Tibial nerve (tissue), 4 donors: ENCODE measurements at regions not wholly inside any gene's neighbourhood (a gene's known extent, or its start where the extent isn't known, plus 50 kb on each side); places are given as distances from the start of the nearest gene placed in this dataset.
A peak's percentile ranks its signal among the peaks of the same experiment; 100 is the strongest.

Experiments used
- DNase-seq, 2 donors: peaks; one replicate each; pipeline ENCODE4 v3.0.0-alpha.2; 2019; ENCODE audit warnings: low spot score in 2 of 2
- H3K27ac ChIP-seq, 4 donors: fragments of 200-600 bp; sonication (generic) in 3 of 4; one replicate each; pipeline ENCODE4 v1.5.1; 2017 to 2019; ENCODE audit warnings: mild to moderate bottlenecking in 1 of 4
- H3K27me3 ChIP-seq, 2 donors: fragments of 200-600 bp; sonication (generic) in 1 of 2; one replicate each; pipeline versions ENCODE4 v1.5.1 to v1.6.0; 2017 to 2019
- H3K36me3 ChIP-seq, 3 donors: fragments of 200-600 bp; sonication (generic); one replicate each; pipeline ENCODE4 v1.5.1; 2018 to 2019
- H3K4me1 ChIP-seq, 4 donors: fragments of 200-600 bp; sonication (generic) in 3 of 4; one replicate each; pipeline ENCODE4 v1.5.1; 2017 to 2019
- H3K4me3 ChIP-seq, 4 donors: fragments of 200-600 bp; sonication (generic) in 3 of 4; one replicate each; pipeline ENCODE4 v1.5.1; 2017 to 2019; ENCODE audit warnings: mild to moderate bottlenecking in 1 of 4, moderate library complexity in 1 of 4
- H3K9me3 ChIP-seq, 4 donors: fragments of 200-600 bp; sonication (generic) in 3 of 4; one replicate each; pipeline ENCODE4 v1.5.1; 2017 to 2019
- CTCF ChIP-seq, 5 experiments: fragments of 200-600 bp in 3 of 5; fragments of 450-650 bp in 2 of 5; sonication (generic) in 3 of 5; IDR thresholded peaks; one replicate each; pipeline ENCODE4 v1.5.1; 2016 to 2019; ENCODE audit warnings: antibody characterized with exemption in 5 of 5, mild to moderate bottlenecking in 3 of 5, moderate library complexity in 2 of 5
- EP300 ChIP-seq, 2 donors: sonication (generic); formaldehyde crosslinking; IDR thresholded peaks; one replicate each; pipeline ENCODE4 v1.6.1; 2017; ENCODE audit warnings: antibody characterized with exemption in 2 of 2, mild to moderate bottlenecking in 1 of 2
- POLR2A ChIP-seq, 2 donors: fragments of 450-650 bp; IDR thresholded peaks; one replicate each; pipeline ENCODE4 v1.6.1; 2017; ENCODE audit warnings: antibody characterized with exemption in 2 of 2, mild to moderate bottlenecking in 2 of 2, moderate library complexity in 2 of 2
- WGBS, 2 donors: methylation state at CpG; one replicate each; pipeline ENCODE4 v1.1.5; 2018; 5-methylcytosine and 5-hydroxymethylcytosine counted together

- no peak overlapping the region for H3K4me3 ChIP-seq
- no peaks in the 10 kb centered on the region for H3K4me1 ChIP-seq
- H3K9me3 ChIP-seq: no peaks in the 10 kb centered on the region
- no peaks in the 10 kb centered on the region for H3K27me3 ChIP-seq
- no peak for TF ChIP-seq EP300 (IDR thresholded peaks at IDR 0.05)
- no peak for TF ChIP-seq CTCF (IDR thresholded peaks at IDR 0.05)
- no peak for TF ChIP-seq POLR2A (IDR thresholded peaks at IDR 0.05)
- no peaks in the 10 kb centered on the region for H3K36me3 ChIP-seq
- DNase-seq: no peak
- 86 to 87% methylated on average over 5 of the region's 5 CpGs for WGBS, 2 donors
- no peak overlapping the region for H3K27ac ChIP-seq
Observed at GRCh38 chr2:14750433-14750832, 117.9 kb downstream of the LRATD1 start.

- no peak overlapping the region for H3K4me3 ChIP-seq
- no peaks in the 10 kb centered on the region for H3K4me1 ChIP-seq
- TF ChIP-seq EP300 (IDR thresholded peaks at IDR 0.05) (no peak), POLR2A (IDR thresholded peaks at IDR 0.05) (no peak), CTCF (IDR thresholded peaks at IDR 0.05) (no peak)
- no peak overlapping the region for H3K27ac ChIP-seq
- no peak for DNase-seq
- no peaks in the 10 kb centered on the region for H3K9me3 ChIP-seq
- H3K27me3 ChIP-seq: no peaks in the 10 kb centered on the region
- 77 to 83% methylated on average over 5 of the region's 5 CpGs for WGBS, 2 donors
- no peaks in the 10 kb centered on the region for H3K36me3 ChIP-seq
Observed at GRCh38 chr2:14751581-14751980, 119.1 kb downstream of the LRATD1 start.

- Histone ChIP-seq H3K27me3 (no peaks in the 10 kb centered on the region), H3K36me3 (no peaks in the 10 kb centered on the region), H3K27ac (no peak overlapping the region), H3K4me3 (no peak overlapping the region), H3K9me3 (no peaks in the 10 kb centered on the region), H3K4me1 (no peaks in the 10 kb centered on the region)
- 71% methylated on average over 3 of the region's 3 CpGs for WGBS, 2 donors
- no peak for TF ChIP-seq CTCF (IDR thresholded peaks at IDR 0.05)
- no peak for TF ChIP-seq POLR2A (IDR thresholded peaks at IDR 0.05)
- no peak for TF ChIP-seq EP300 (IDR thresholded peaks at IDR 0.05)
- DNase-seq: no peak
Observed at GRCh38 chr2:14752295-14752694, 119.8 kb downstream of the LRATD1 start.

- no peak for TF ChIP-seq EP300 (IDR thresholded peaks at IDR 0.05)
- TF ChIP-seq POLR2A (IDR thresholded peaks at IDR 0.05): no peak
- no peak for TF ChIP-seq CTCF (IDR thresholded peaks at IDR 0.05)
- H3K4me1 ChIP-seq: no peaks in the 10 kb centered on the region
- H3K27ac ChIP-seq: peak overlapping the region in 2 of 4 donors; percentile 15 to 34
- H3K27me3 ChIP-seq: no peaks in the 10 kb centered on the region
- WGBS, 2 donors: 41 to 53% methylated on average over 3 of the region's 3 CpGs
- H3K4me3 ChIP-seq: no peak overlapping the region
- H3K9me3 ChIP-seq: no peaks in the 10 kb centered on the region
- DNase-seq: no peak
- H3K36me3 ChIP-seq: no peaks in the 10 kb centered on the region
Observed at GRCh38 chr2:14756122-14756541, 123.6 kb downstream of the LRATD1 start.

GRCh38 chr2:14756981-14757657 lies 124.6 kb downstream of the LRATD1 start:
- no peaks in the 10 kb centered on the region for H3K9me3 ChIP-seq
- H3K27me3 ChIP-seq: no peaks in the 10 kb centered on the region
- DNase-seq: peak in 1 of 2 donors; percentile 15
- no peak overlapping the region for H3K4me3 ChIP-seq
- WGBS, 2 donors: 90 to 92% methylated on average over 10 of the region's 10 CpGs
- no peak overlapping the region for H3K27ac ChIP-seq
- TF ChIP-seq CTCF (IDR thresholded peaks at IDR 0.05) (no peak), POLR2A (IDR thresholded peaks at IDR 0.05) (no peak), EP300 (IDR thresholded peaks at IDR 0.05) (no peak)
- H3K36me3 ChIP-seq: no peaks in the 10 kb centered on the region
- H3K4me1 ChIP-seq: no peaks in the 10 kb centered on the region
